OCI-LY3 (cell line): ENCODE measurements at regions not wholly inside any gene's neighbourhood (a gene's known extent, or its start where the extent isn't known, plus 50 kb on each side); places are given as distances from the start of the nearest gene placed in this dataset.

Experiments
- H2AFZ ChIP-seq: fragments of 200-600, 300-600 bp; shearing (Covaris generic); 2 replicates; pipeline ENCODE4 v1.6.0; 2014; ENCODE audit warnings: antibody characterized with exemption, low read depth, low read length
- H3K27ac ChIP-seq: fragments of 200-600, 300-600 bp; sonication (generic); 2 replicates; pipeline ENCODE4 v1.5.1; 2014; ENCODE audit warnings: mild to moderate bottlenecking, low read length, moderate library complexity, mixed read lengths
- H3K27me3 ChIP-seq: fragments of 200-600, 300-600 bp; sonication (generic); 2 replicates; pipeline ENCODE4 v1.6.1; 2014; ENCODE audit warnings: low read depth, low read length, mixed read lengths
- H3K36me3 ChIP-seq: fragments of 200-600, 300-600 bp; sonication (generic); replicated peaks from 2 replicates; pipeline ENCODE3; 2014; ENCODE audit warnings: low read depth, low read length, mixed read lengths
- H3K4me1 ChIP-seq: fragments of 300-600, 200-600 bp; sonication (generic); 2 replicates; pipeline ENCODE4 v1.6.1; 2014; ENCODE audit warnings: low read length, mixed read lengths
- H3K4me2 ChIP-seq: fragments of 200-600, 300-600 bp; sonication (generic); 2 replicates; pipeline ENCODE4 v1.6.1; 2014; ENCODE audit warnings: low read length, mixed read lengths
- H3K4me3 ChIP-seq: fragments of 300-600, 200-600 bp; sonication (generic); 2 replicates; pipeline ENCODE4 v1.5.1; 2014; ENCODE audit warnings: antibody characterized with exemption, mild to moderate bottlenecking, low read length, moderate library complexity
- H3K79me2 ChIP-seq: fragments of 300-600, 200-600 bp; shearing (Covaris generic); 2 replicates; pipeline ENCODE4 v1.6.1; 2014; ENCODE audit warnings: mild to moderate bottlenecking, low read length, mixed read lengths
- H3K9ac ChIP-seq: fragments of 300-600, 200-600 bp; shearing (Covaris generic); 2 replicates; pipeline ENCODE4 v1.6.0; 2014; ENCODE audit warnings: mild to moderate bottlenecking, low read length, moderate library complexity
- H3K9me3 ChIP-seq: fragments of 200-600, 300-600 bp; shearing (Covaris generic); 2 replicates; pipeline ENCODE4 v1.6.1; 2014; ENCODE audit warnings: low read length, mixed read lengths; ENCODE audit not compliant: insufficient read depth
- H4K20me1 ChIP-seq: fragments of 200-600, 300-600 bp; sonication (generic); 2 replicates; pipeline ENCODE4 v1.6.1; 2016; ENCODE audit warnings: low read length, mixed read lengths; ENCODE audit not compliant: insufficient read depth
- CTCF ChIP-seq: fragments of 200-600, 300-600 bp; sonication (generic); IDR thresholded peaks from 2 replicates; pipeline ENCODE4 v1.5.1; 2014; ENCODE audit warnings: antibody characterized with exemption, low read length, low read depth
- EZH2phosphoT487 ChIP-seq: fragments of 200-600 bp; shearing (Covaris generic); IDR thresholded peaks from 2 replicates; pipeline ENCODE4 v1.6.1; 2018; ENCODE audit warnings: antibody characterized with exemption, mixed run types, low read depth

GRCh38 chr2:53475321-53475720, 292.3 kb upstream of the CHAC2 start:
- Histone ChIP-seq H3K4me3 (no peak overlapping the region), H3K4me1 (no peaks in the 10 kb centered on the region), H2AFZ (no peak overlapping the region), H3K9me3 (no peaks in the 10 kb centered on the region), H4K20me1 (no peaks in the 10 kb centered on the region), H3K9ac (no peak overlapping the region), H3K27ac (no peak overlapping the region), H3K79me2 (no peaks in the 10 kb centered on the region), H3K27me3 (peaks cover 4% of the 10 kb centered on the region; the same call in 1 of the 2 replicates), H3K4me2 (no peak overlapping the region), H3K36me3 (no peaks in the 10 kb centered on the region)
- TF ChIP-seq EZH2phosphoT487, result no peak

- H3K4me2 ChIP-seq, result no peak overlapping the region
- no peaks in the 10 kb centered on the region for H3K36me3 ChIP-seq
- H4K20me1 ChIP-seq, result no peaks in the 10 kb centered on the region
- H3K4me1 ChIP-seq, result no peaks in the 10 kb centered on the region
- H3K27me3 ChIP-seq, result peaks cover 4% of the 10 kb centered on the region; the same call in 1 of the 2 replicates
- TF ChIP-seq CTCF (no peak), EZH2phosphoT487 (no peak)
- H2AFZ ChIP-seq, result no peak overlapping the region
- no peak overlapping the region for H3K4me3 ChIP-seq
- H3K9ac ChIP-seq, result no peak overlapping the region
- H3K27ac ChIP-seq, result no peak overlapping the region
- no peaks in the 10 kb centered on the region for H3K79me2 ChIP-seq
- no peaks in the 10 kb centered on the region for H3K9me3 ChIP-seq
These were observed 292.7 kb upstream of the CHAC2 start for GRCh38 chr2:53474914-53475313.

- peaks cover 4% of the 10 kb centered on the region; the same call in 1 of the 2 replicates for H3K27me3 ChIP-seq
- H3K9me3 ChIP-seq, result no peaks in the 10 kb centered on the region
- H3K4me3 ChIP-seq, result no peak overlapping the region
- no peak for TF ChIP-seq CTCF
- TF ChIP-seq EZH2phosphoT487, result no peak
- H3K4me1 ChIP-seq, result no peaks in the 10 kb centered on the region
- H3K9ac ChIP-seq, result no peak overlapping the region
- no peak overlapping the region for H3K4me2 ChIP-seq
- no peak overlapping the region for H3K27ac ChIP-seq
- no peaks in the 10 kb centered on the region for H3K79me2 ChIP-seq
- no peak overlapping the region for H2AFZ ChIP-seq
- H4K20me1 ChIP-seq, result no peaks in the 10 kb centered on the region
- H3K36me3 ChIP-seq, result no peaks in the 10 kb centered on the region
These were observed 293.8 kb upstream of the CHAC2 start for GRCh38 chr2:53473775-53474311.

- Histone ChIP-seq H3K4me1 (no peaks in the 10 kb centered on the region), H3K27me3 (peaks cover 4% of the 10 kb centered on the region; the same call in 1 of the 2 replicates), H3K4me3 (no peak overlapping the region), H3K36me3 (no peaks in the 10 kb centered on the region), H2AFZ (no peak overlapping the region), H3K4me2 (no peak overlapping the region), H4K20me1 (no peaks in the 10 kb centered on the region), H3K27ac (no peak overlapping the region), H3K9ac (no peak overlapping the region), H3K9me3 (no peaks in the 10 kb centered on the region), H3K79me2 (no peaks in the 10 kb centered on the region)
- peak; percentile 45 for TF ChIP-seq CTCF
- no peak for TF ChIP-seq EZH2phosphoT487
These were observed 294.4 kb upstream of the CHAC2 start for GRCh38 chr2:53473236-53473635.
